BJ (cell line): ENCODE measurements at regions not wholly inside any gene's neighbourhood (a gene's known extent, or its start where the extent isn't known, plus 50 kb on each side); places are given as distances from the start of the nearest gene placed in this dataset. TPM values are rescaled to one million over a fixed set of nuclear protein-coding genes. Genes with fewer than 3 reads are reported as not detected.

ENCODE experiments used
- CTCF ChIA-PET: fragments of 350-600 bp; formaldehyde crosslinking; extraction: SDS; loops from one replicate; lab custom pipeline; 2021; ENCODE audit warnings: antibody characterized with exemption, inconsistent platforms; lab: Yijun Ruan, JAX
- POLR2A ChIA-PET: fragments of 300-600 bp; sonication (Branson Sonifier 250); formaldehyde crosslinking; extraction: SDS; loops from one replicate; lab custom pipeline; 2021; ENCODE audit warnings: antibody characterized with exemption; lab: Charles Lee
- DNase-seq: peaks from one replicate; pipeline ENCODE4 v3.0.0-alpha.2; 2011; ENCODE audit warnings: low read depth
- H3K27me3 ChIP-seq: 2 replicates; pipeline ENCODE4 v1.6.0; 2011; ENCODE audit warnings: low read length; ENCODE audit not compliant: control insufficient read depth, insufficient read depth
- H3K36me3 ChIP-seq: 2 replicates; pipeline ENCODE4 v1.5.1; 2011; ENCODE audit warnings: low read length; ENCODE audit not compliant: control insufficient read depth, insufficient read depth
- H3K4me3 ChIP-seq: 2 replicates; pipeline ENCODE4 v1.5.1; 2011; ENCODE audit warnings: low read depth, mild to moderate bottlenecking, control low read depth, low read length
- small RNA-seq: library from RNA; depleted of rRNA; stranded (forward); fragments of <200 nt; gene quantifications from one replicate; pipeline ENCODE3, GENCODE V24; 2012; ENCODE audit warnings: low replicate concordance, low read depth; ENCODE audit not compliant: insufficient read length
- TF ChIP-seq, protein P1 (sequence below): IDR thresholded peaks from 2 replicates; pipeline ENCODE4 v1.5.1; 2011; ENCODE audit warnings: low read depth, mild to moderate bottlenecking, control low read depth, inconsistent platforms, low read length, moderate library complexity; ENCODE audit not compliant: insufficient read depth

- ChIA-PET CTCF (no interaction called here), POLR2A (interaction anchor here (0.7 kb wide), 1 partner anchor 302 kb away, joined by 3 read pairs; no protein-coding TSS in a partner anchor)
- TF ChIP-seq, protein P1, sequence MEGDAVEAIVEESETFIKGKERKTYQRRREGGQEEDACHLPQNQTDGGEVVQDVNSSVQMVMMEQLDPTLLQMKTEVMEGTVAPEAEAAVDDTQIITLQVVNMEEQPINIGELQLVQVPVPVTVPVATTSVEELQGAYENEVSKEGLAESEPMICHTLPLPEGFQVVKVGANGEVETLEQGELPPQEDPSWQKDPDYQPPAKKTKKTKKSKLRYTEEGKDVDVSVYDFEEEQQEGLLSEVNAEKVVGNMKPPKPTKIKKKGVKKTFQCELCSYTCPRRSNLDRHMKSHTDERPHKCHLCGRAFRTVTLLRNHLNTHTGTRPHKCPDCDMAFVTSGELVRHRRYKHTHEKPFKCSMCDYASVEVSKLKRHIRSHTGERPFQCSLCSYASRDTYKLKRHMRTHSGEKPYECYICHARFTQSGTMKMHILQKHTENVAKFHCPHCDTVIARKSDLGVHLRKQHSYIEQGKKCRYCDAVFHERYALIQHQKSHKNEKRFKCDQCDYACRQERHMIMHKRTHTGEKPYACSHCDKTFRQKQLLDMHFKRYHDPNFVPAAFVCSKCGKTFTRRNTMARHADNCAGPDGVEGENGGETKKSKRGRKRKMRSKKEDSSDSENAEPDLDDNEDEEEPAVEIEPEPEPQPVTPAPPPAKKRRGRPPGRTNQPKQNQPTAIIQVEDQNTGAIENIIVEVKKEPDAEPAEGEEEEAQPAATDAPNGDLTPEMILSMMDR: no peak
- DNase-seq: no peak
- H3K27me3 ChIP-seq: no peaks in the 10 kb centered on the region
- H3K36me3 ChIP-seq: no peaks in the 10 kb centered on the region
- H3K4me3 ChIP-seq: no peak overlapping the region
These were observed 57.7 kb upstream of the ERBB4 start for GRCh38 chr2:212596276-212596675.

GRCh38 chr2:212595036-212595654 is 56.5 kb upstream of the ERBB4 start:
- ChIA-PET CTCF (no interaction called here), POLR2A (no interaction called here)
- Histone ChIP-seq H3K4me3 (no peak overlapping the region), H3K27me3 (no peaks in the 10 kb centered on the region), H3K36me3 (no peaks in the 10 kb centered on the region)
- TF ChIP-seq, protein P1: 0 out of 2 replicates have a peak, but pooled peaks have one; percentile 19
- no peak for DNase-seq

GRCh38 chr2:212592695-212593094 is 54.1 kb upstream of the ERBB4 start:
- DNase-seq: no peak
- TF ChIP-seq, protein P1: no peak
- ChIA-PET POLR2A (no interaction called here), CTCF (no interaction called here)
- Histone ChIP-seq H3K27me3 (no peaks in the 10 kb centered on the region), H3K36me3 (no peaks in the 10 kb centered on the region), H3K4me3 (no peak overlapping the region)

Small RNA genes in the stretch of these regions (small RNA-seq; reads per million reads assigned to genes)
- gene MIR4776-1: not detected
